ENCODE measurements at regions not wholly inside any gene's neighbourhood (a gene's known extent, or its start where the extent isn't known, plus 50 kb on each side); places are given as distances from the start of the nearest gene placed in this dataset.

DNA sequence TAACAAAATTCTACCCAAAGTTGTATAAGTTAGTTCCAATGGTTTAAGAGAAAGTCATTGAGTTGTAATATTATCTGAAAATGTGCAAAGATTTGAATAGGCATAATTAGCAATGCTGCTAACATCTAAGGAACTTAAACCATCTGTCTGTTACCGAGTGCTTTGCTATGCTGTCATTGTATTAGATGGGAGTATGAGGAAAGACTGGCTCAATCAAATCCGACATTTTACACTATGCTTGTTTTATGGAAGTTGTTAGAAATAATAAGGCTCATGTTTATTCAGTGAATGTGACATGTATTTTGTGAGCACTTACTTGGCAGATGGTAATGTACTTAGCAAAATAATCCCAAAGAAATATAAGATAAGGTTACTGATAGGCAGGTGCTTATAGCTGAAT, 1715.1 kb downstream of the PCDH7 start:
- no peak for DNase-seq (ENCODE audit: low spot score)

DNA sequence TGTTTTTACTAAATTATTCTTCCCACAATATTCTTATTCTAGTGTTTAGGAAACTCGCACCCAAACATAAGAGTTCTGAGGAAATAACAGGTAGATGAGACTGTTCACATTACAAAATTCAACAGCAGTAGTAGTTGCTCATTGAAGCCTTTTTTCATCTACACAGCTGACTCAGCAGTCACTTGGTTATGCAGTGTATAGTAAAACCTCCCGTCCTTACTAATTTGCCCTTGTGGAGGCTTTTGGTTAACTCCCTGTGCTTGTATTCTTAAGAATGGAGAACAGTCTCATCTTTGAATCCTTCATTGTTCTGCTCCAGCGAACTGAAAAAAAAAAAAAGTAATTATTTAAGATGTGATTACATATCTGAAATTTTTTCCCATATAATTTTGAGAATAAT, 1716.6 kb downstream of the PCDH7 start:
- DNase-seq (ENCODE audit: low spot score), result no peak

DNA sequence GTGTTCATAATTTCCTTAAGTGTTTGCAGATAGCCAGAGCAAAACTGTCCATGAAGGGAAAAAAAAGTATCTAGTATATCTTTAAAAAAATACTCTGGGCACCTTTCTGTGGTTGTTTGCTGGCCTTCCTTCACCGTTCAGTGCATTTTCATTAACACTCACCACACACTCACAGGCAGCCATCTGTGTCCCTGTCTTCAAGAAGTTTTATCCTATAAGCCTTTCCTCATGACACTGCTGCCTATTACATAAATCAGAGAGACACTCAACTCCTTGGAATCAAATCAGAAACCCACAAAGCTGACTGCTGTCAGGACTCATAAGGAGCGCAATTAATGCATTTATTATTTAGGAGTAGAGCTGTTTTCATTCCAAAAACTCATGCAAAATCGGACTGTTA, 1720.2 kb downstream of the PCDH7 start:
- DNase-seq (ENCODE audit: low spot score), result no peak

DNA sequence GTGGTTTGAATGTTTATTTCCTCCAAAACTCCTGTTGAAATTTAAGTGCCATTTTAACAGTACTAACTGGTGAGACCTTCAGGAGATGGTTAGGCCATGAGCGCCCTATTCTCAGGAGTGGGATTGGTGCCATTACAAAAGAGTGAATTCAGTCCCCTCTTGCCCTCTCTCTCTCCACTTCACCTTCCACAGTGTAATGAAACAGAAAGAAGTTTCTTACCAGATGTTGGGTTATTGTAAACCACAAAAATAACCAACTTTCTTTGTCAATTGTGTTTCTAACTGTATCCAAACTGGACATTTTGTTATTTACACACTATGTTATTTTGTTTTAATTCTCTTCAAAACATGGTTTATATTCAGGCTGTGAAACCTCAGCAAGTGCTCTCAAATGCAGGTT, 1734.3 kb downstream of the PCDH7 start:
- no peak for DNase-seq (ENCODE audit: low spot score)

DNA sequence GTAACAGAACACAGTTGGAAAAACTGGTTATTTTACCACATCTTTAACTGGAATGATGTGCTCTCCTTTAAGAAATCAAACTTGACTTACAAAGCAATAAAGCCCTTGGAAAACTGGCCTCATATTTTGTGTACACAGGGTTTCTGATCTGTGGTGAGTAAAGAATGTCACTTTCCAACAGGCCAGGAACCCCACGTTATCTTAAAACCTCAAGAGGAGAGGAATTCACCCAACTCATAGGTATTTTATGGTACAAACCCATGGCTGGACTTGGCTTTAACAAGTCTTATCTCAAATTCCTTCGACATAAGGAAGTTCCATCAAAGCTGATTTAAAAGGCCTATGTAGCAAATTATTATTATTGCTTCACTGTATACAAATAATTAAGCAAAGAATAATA, 1735.1 kb downstream of the PCDH7 start:
- DNase-seq (ENCODE audit: low spot score), result no peak

DNA sequence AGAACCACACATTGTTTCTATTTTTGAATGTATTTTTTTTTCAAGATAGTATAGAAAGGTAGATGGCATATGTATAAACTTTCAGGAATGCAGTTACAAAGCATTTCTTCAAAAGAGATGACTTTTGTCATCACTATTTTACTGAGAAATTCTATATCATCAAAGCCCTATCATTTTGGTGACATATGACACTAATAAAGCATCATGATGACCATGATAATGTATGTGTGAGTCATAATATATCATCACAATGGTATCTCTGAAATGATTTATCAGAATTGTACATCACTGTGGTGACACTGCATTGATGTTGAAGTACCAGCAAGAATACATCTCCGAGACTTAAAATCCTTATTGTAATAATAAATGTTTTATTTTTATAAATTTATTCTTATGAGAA, 1740.8 kb downstream of the PCDH7 start:
- DNase-seq (ENCODE audit: low spot score), result no peak

DNA sequence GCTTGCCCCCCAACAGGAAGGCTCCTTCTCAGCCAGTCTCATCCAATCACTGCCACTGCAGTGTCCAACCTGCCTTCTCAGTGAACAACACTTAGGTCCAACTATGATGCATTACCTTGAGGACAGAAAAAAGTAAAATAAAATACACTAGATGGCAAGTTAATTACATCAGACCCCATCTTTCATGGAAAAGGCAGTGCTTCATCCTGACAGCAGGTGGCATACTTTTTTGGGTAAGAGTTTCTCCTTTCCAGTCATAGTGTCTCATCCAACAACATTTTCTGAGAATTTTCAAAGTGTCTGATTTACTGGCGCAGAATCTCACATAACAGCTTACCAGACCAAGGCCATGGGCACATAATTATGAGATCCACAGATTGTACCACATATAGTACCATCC, 1742.8 kb downstream of the PCDH7 start:
- DNase-seq (ENCODE audit: low spot score), result no peak

DNA sequence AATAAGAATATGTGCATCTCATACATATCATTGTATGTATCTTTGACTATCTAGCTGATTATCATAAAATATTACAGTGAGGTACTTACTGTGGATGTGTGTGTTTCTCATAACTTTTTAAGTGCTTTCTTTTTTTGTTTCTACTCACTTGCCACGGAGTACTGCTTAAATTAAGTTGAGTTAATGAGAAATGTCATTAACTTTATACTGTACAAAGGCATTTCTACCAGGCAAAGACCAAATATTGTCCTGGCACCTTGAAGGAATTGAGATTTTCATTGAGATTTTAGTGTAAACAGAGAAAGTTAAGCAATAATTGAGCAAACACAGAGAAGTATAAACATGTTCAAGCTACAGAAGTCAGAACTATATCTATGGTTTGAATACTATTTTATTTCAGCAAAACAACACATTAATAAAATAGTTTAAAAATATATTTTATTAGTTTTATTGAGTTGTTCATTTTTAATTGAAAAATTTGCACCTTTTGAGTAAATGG, 1750.0 kb downstream of the PCDH7 start:
- DNase-seq (ENCODE audit: low spot score), result no peak

DNA sequence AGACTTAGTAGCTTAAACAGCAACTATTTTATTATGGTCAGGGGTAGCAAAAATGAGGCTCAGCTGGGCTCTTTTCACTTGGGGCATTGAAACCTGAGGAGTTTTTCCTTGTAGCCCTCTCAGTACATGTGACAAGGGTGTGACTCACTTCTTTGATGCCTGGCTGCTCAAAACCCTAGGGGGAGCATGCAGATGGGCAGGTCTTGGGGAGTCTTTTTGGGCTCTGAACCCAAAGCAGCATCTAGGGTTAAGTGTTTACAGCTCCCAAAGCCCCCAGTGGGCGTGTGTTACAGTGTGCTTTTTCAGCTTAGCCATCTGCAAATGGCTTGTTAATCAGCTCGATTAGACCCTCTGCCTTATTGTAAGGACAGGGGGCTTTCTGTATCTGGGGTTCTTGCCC, 1752.7 kb downstream of the PCDH7 start:
- DNase-seq (ENCODE audit: low spot score), result no peak

DNA sequence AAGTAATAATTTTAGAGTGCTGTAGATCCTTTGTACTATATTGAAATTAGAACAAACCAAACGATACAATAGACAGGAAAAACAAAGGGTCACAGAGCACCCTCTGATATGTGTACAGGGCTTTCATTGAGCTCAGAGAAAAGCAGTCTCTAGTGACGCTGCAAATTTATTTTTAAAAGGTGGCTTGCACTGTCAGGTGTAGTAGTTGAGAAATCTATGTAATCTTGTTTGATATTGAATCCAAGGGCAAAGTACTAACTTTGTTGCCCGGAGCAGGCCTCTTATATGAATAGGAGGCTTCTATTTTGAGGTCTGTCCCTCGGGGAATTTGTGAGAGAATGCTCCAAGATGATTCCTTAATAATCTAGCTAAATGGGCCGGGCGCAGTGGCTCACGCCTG, 1755.5 kb downstream of the PCDH7 start:
- no peak for DNase-seq (ENCODE audit: low spot score)

DNA sequence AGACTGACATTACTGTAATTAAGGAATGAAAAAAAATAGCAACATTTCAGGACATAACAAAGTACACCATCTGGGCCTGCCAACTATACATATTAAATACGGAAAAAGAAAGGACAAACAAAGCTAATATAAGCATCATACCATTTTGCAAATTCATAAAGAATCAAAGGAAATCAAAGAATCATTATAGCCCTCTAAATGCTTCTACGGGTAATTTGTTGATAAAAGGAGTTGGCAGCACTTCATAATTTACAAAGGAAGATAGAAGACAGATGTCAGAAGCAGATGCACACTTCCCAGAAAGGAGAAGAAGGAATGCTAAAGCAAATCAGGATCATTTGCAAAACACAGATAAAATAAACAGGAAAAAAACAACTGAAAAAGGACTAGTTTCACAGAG, 1757.3 kb downstream of the PCDH7 start:
- no peak for DNase-seq (ENCODE audit: low spot score)

DNA sequence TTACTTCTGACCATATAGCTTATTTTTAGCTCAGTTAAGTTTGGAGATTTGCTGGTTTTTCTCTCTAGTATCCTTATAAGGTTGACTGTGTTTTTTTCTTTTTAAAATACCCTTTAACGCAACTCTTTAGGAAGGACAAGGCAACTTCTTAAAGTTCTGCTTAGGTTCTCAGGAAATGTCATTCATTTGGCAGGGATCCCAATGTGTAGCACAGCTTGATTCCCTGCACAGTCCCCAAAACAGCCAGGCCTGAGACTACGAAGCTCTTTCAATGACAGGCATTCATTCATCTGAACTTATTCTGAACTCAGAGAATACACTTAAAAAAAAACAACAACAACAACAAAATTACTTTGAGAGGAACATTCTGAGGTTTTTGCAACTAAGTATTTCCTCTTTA, 1765.8 kb downstream of the PCDH7 start:
- DNase-seq (ENCODE audit: low spot score), result no peak

DNA sequence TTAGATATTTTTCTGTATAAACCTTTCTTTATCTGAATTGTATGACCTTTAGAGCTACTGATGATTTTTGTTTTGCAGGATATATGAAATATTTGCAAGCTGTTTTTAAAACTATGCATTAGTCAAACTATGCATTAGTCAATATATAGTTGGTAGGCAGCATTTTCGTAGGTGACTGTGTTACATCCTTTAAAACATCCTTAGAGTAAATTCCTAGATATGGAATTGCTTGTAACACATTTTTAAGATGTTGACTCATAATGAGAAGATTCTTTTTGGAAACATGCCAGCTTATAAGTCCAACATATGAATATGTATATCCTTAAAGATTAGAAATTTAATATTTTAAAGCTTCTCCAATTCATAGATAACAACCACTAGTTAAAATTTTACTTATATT, 1768.5 kb downstream of the PCDH7 start:
- DNase-seq (ENCODE audit: low spot score), result no peak

DNA sequence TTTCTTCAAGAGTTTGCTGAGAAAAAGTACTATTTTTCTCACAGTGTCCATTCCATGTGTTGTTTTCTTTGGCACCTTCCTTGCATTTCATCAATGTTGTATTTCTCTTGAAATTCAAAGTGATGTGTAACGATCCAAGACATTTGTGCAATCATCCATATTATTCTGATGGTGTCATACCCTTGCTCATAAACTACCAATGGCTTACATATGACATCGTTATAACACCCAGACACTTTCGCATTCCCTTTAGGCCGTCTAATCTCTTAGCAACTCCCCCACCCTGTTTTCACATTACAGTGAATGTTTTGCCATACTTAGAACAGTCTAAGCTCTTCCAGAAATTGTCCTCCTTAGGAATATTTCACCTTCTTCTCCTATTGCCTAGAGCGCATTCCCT, 1779.0 kb downstream of the PCDH7 start:
- no peak for DNase-seq (ENCODE audit: low spot score)

DNA sequence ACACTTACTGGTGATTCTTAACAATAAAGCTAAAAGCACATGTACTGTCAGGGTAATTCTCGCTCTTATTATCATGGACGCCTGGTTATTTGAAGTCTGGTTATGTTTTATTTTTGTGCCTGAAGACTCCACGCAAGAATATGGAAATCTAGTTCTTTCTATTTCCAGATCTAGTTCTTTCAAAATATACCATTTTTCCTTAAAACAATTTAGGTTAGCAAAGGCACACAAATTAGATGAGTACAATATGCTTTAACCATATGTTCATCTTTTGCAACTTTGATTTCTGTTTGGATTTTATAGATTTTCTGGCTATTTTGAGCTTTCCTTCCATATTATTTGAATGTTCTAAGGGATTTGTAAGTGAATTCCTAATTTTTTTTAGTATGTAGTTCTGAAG, 1783.1 kb downstream of the PCDH7 start:
- DNase-seq (ENCODE audit: low spot score), result no peak

DNA sequence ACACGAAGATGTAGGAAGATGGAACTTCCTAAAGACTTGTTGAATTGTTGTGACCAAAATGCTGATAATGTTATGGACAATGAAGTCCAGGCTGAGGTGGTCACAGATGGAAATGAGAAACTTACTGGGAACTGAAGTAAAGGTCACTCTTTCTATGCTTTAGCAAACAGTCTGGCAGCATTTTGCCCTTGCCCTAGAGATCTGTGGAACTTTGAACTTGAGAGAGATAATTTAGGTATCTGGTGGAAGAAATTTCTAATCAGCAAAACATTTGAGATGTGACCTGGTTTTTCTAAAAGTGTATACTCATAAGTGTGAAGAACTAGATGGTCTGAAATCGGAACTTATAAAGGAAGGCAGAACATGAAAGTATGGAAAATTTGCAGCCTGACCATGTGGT, 1785.9 kb downstream of the PCDH7 start:
- no peak for DNase-seq (ENCODE audit: low spot score)

DNA sequence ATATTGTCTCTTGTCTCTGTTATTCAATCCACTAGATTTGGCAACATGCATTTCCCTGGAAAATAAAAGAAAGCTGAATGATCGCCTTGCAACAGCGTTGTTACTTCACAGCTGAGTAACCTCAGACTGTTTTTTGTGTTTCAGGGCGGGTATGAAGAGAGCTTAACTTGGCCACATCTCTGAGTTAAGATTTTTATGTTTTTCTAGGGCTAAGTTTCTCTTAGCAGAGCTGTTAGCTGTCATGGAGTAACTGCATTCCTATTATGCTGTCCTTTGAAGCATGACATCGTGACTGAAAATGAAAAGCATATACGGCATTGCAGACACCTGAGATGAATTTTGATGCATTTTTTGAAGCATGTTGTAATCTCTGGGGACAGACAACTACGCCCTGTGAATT, 1798.9 kb downstream of the PCDH7 start:
- DNase-seq (ENCODE audit: low spot score), result no peak

DNA sequence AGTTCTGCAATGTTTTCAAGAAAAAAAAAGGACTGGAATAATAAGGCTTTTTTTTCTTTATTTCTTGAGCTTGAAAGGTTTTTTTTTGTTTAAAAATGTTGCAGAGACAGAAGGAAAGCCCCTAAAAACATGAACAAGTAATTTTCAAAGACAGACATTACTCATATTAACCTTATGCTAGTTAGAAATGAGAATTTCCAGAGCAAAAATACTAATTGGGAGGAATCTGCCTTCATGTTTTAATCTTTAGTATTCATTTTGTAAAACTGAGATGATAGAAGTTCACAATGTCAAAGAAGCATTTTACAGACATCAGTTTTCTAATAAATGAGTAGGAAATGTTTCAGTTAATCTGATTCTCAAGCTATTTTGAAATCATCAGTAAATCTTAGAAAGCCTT, 1805.3 kb downstream of the PCDH7 start:
- no peak for DNase-seq (ENCODE audit: low spot score)

DNA sequence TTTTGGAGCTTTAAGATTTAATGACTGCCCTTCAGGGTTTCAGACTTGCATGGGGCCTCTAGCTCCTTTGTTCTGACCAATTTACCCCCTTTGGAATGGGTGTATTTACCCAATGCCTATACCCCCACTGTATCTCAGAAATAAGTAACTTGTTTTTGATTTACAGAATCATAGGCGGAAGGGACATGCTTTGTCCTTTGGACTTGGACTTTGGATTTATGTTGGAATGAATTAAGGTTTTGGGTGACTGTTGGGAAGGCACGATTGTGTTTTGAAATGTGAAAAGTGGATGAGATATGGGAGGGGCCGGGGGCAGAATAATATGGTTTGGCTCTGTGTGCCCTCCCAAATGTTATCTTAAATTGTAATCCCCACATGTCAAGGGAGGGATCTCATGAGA, 1824.7 kb downstream of the PCDH7 start:
- DNase-seq (ENCODE audit: low spot score), result no peak

DNA sequence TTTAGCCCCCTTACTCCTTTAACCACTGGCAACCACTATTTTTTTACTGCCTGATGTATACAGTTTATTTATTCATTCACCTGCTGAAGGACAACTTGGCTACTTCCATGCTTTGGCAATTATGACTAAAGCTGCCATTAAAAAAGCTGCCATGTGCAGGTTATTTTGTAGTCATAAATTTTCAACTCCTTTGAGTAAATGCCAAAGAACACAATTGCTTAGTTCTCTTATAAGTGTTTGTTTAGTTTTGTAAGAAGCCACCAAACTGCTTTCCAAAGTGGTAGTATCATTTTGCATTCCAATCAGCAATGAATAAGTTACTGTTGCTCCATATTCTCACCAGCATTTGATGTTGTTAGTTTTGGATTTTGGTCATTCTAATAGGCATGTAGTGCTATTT, 1831.8 kb downstream of the PCDH7 start:
- DNase-seq (ENCODE audit: low spot score), result no peak

DNA sequence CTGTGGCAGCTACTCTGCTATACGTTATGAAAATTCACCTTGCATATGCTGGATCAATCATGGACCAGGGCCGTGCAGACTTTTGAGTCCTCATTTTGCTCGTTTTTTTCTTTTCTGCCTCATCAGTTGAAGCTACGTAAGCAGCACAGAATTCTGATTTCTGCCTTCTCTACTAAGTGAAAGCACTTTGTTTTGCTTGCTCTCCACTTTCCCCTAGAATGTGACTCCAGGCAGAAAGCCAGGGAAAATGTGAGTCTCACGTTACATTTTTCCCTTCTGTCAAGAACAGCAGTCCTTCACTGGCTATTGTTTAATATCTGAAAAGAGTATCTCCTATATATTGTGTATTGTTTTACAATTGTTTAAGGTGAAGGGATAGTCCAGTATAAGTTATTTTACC, 1840.1 kb downstream of the PCDH7 start:
- no peak for DNase-seq (ENCODE audit: low spot score)

DNA sequence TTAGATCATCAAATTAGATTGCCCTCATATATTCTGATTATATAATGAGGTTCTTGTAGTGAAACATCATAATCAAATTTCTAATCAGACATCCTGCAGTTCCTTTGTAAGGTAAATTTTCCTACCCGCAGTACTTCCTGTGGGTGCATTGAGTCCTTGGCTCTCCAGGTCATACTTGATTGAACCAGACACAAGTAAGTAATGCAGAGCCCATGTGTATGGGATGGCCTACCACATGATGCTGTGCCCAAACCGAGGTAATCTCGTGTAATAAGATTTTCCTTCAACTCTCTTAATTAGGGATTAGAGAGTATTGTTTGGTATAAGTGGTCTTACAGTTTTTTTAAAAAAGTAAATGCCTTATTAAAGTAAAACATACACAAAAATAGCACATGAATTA, 1841.8 kb downstream of the PCDH7 start:
- DNase-seq (ENCODE audit: low spot score), result no peak

DNA sequence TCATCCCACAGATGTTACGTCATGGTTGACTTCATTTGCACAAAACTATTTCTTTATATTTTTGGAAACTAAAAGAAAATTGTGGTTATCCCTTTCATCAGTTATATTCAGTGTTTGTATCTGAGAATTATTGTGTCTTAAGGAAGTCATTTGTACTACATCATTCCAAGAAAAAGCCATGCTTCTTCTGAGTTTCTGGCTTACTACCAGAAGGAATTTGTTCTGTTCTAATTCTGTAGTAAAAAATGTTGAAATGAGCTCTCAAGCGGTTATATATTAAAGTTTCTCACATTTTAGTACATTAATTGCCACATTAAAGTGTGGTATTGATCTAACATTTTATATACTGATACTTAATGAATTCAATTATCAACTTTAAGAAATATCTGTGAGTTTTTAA, 1844.5 kb downstream of the PCDH7 start:
- no peak for DNase-seq (ENCODE audit: low spot score)

DNA sequence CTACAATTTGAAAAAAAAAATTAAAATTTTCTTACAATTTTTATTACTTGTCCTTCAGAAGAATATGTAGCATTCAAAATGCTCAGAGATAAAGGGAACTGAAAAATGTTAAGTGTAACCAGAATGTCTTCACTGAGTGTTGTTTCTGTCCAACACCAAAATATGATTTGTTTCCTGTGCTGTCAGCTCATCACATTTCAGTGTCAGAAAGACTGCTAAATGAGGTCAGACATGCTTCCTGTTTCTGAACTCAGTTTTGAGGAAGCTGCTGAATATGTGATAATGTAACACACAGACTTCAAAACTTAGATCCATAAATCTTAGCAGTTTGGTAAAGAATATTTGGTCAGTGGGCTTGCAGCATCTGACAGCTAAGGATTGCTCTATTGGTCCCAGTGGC, 1849.7 kb downstream of the PCDH7 start:
- DNase-seq (ENCODE audit: low spot score), result no peak

DNA sequence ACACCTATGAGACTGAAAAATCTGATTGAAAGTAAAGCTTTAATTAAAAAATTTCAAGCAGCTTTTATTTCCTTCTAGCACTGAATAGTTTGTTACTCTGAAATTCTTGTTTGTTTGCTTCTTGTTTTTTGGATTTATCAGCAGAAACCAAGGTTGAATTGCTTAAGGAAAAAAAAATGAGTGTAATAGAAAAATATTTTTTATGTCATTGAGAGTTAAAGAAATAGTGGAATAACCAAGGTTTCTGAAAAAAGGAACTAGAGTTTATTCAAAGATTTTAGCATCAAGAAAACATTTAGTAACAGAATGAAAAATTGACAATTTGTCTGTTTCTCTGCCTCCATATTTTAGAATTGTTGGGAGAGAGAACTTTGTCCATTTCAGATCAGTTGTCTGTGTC, 1852.2 kb downstream of the PCDH7 start:
- DNase-seq (ENCODE audit: low spot score), result no peak
